ENCODE measurements at regions not wholly inside any gene's neighbourhood (a gene's known extent, or its start where the extent isn't known, plus 50 kb on each side); places are given as distances from the start of the nearest gene placed in this dataset.

DNA sequence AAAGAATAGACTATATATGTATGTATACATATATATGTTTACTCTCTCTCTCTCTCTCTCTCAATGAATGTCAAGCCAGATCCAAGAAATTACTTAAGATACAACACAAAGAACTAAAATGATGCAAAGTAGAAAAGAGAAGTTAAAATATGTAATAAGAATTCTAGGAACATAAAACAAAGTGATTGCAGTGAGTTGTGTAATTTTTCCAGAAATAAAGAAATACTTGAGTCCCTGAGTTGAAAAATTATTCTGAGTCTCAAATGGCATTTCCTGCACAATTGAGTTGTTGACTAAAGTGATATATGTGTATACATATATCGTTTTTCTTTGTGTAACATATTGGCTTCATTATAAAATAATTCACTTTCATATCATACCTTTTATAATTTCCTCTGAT, 262.4 kb downstream of the INSIG2 start:
- BruUV-seq (replicated peaks) = no TSS peak
- Mint-ChIP-seq H3K4me3 (ENCODE audit: low read depth, unreplicated experiment) (no peak overlapping the region), H3K27me3 (ENCODE audit: unreplicated experiment) (no peaks in the 10 kb centered on the region), H3K27ac (ENCODE audit: unreplicated experiment) (no peak overlapping the region), H3K36me3 (ENCODE audit: insufficient read depth, unreplicated experiment) (no peaks in the 10 kb centered on the region), H3K4me1 (ENCODE audit: low read depth, unreplicated experiment) (no peaks in the 10 kb centered on the region), H3K9me3 (ENCODE audit: low read depth, unreplicated experiment) (no peaks in the 10 kb centered on the region)
- TF ChIP-seq, protein P1, sequence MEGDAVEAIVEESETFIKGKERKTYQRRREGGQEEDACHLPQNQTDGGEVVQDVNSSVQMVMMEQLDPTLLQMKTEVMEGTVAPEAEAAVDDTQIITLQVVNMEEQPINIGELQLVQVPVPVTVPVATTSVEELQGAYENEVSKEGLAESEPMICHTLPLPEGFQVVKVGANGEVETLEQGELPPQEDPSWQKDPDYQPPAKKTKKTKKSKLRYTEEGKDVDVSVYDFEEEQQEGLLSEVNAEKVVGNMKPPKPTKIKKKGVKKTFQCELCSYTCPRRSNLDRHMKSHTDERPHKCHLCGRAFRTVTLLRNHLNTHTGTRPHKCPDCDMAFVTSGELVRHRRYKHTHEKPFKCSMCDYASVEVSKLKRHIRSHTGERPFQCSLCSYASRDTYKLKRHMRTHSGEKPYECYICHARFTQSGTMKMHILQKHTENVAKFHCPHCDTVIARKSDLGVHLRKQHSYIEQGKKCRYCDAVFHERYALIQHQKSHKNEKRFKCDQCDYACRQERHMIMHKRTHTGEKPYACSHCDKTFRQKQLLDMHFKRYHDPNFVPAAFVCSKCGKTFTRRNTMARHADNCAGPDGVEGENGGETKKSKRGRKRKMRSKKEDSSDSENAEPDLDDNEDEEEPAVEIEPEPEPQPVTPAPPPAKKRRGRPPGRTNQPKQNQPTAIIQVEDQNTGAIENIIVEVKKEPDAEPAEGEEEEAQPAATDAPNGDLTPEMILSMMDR (IDR thresholded peaks at IDR 0.05; ENCODE audit: unreplicated experiment) = no peak
- CTCF ChIA-PET = no interaction called here
- DNase-seq = no peak
- intact Hi-C loops (cut with micrococcal nuclease; ENCODE audit: unreplicated experiment) = no loop called here

DNA sequence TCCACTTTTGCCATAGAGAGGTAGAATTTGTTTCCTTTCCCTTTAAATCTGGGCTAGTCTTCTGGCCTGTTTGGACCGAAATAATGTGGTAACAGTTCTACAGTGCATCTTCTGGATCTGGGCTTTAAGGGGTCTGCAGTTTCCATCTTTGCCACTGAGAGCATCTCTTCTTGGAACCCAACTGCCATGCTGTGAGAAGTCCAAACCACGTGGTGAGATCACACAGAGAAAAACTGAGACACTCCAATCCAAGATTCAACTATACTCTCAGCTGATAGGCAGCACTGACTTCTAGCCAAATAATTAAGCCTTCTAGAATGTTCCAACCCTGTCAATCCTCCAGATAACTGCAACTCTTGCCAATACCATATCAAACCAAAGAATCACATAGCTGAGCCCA, 261.1 kb downstream of the INSIG2 start:
- H3K9me3 Mint-ChIP-seq (ENCODE audit: low read depth, unreplicated experiment) = no peaks in the 10 kb centered on the region
- no peak for DNase-seq
- BruUV-seq (replicated peaks) = no TSS peak
- TF ChIP-seq, protein P1 (IDR thresholded peaks at IDR 0.05; ENCODE audit: unreplicated experiment) = no peak
- H3K36me3 Mint-ChIP-seq (ENCODE audit: insufficient read depth, unreplicated experiment) = no peaks in the 10 kb centered on the region
- H3K4me3 Mint-ChIP-seq (ENCODE audit: low read depth, unreplicated experiment) = no peak overlapping the region
- no peaks in the 10 kb centered on the region for H3K27me3 Mint-ChIP-seq (ENCODE audit: unreplicated experiment)
- no peak overlapping the region for H3K27ac Mint-ChIP-seq (ENCODE audit: unreplicated experiment)
- H3K4me1 Mint-ChIP-seq (ENCODE audit: low read depth, unreplicated experiment) = no peaks in the 10 kb centered on the region
- CTCF ChIA-PET = interaction anchor here (0.5 kb wide), 1 partner anchor 57 kb away, joined by 3 read pairs; no protein-coding TSS in a partner anchor
- intact Hi-C loops (cut with micrococcal nuclease; ENCODE audit: unreplicated experiment) = no loop called here

DNA sequence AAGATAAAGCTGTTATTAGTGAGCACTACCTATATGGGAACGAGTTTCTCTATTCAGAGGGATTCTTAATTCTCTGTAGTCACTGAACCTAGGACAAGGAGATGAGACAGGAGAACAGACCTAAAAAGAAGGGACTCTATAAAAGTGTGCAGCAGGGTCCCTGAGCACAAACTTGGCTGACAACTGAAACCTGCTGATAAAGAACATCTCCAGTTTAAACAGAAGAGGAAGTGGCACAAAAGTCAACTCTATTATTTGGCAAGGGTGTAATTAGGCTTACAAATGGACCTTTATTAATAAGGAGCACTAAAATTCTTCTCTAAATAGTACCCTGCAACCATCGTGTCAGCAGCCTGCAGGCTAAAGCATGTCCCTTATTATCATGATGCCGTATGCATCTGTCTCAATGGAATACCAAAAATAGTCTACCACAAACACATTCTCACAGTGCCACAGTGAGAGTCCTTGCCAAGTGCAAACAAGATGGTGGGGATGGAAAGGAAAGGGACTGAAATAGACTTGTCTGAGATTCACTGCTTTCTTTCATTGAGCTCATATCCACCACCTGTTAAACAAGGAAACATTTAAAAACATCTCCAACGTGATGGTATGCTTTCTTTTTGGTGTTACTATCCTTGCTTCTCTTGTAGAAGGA, 260.2 kb downstream of the INSIG2 start:
- no peak overlapping the region for H3K4me3 Mint-ChIP-seq (ENCODE audit: low read depth, unreplicated experiment)
- intact Hi-C loops (cut with micrococcal nuclease; ENCODE audit: unreplicated experiment) = no loop called here
- no peaks in the 10 kb centered on the region for H3K4me1 Mint-ChIP-seq (ENCODE audit: low read depth, unreplicated experiment)
- H3K9me3 Mint-ChIP-seq (ENCODE audit: low read depth, unreplicated experiment) = no peaks in the 10 kb centered on the region
- TF ChIP-seq, protein P1 (IDR thresholded peaks at IDR 0.05; ENCODE audit: unreplicated experiment) = no peak
- CTCF ChIA-PET = interaction anchor here (0.5 kb wide), 1 partner anchor 58 kb away, joined by 3 read pairs; no protein-coding TSS in a partner anchor
- H3K27me3 Mint-ChIP-seq (ENCODE audit: unreplicated experiment) = no peaks in the 10 kb centered on the region
- no TSS peak for BruUV-seq (replicated peaks)
- DNase-seq = no peak
- no peak overlapping the region for H3K27ac Mint-ChIP-seq (ENCODE audit: unreplicated experiment)
- H3K36me3 Mint-ChIP-seq (ENCODE audit: insufficient read depth, unreplicated experiment) = no peaks in the 10 kb centered on the region

DNA sequence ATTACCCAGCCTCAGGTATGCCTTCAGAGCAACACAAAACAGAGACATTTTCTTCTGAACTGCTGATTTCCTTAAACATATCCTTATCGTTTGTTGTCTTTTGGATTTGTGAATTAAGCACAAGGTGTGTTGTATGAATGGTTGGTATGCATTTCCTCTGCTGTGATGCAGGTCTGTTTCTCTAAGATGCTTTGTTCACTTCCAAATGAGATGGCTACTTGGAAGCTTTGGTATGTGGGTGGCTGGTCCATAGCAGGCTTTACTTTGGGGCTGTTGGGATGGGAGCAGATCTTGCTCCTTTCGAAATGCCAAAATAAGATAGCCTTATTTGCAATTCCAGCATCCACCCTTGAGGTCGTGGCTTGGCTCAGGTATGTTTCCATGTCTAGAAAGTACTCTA, 257.2 kb downstream of the INSIG2 start:
- Mint-ChIP-seq H3K4me1 (ENCODE audit: low read depth, unreplicated experiment) (no peaks in the 10 kb centered on the region), H3K9me3 (ENCODE audit: low read depth, unreplicated experiment) (no peaks in the 10 kb centered on the region), H3K27me3 (ENCODE audit: unreplicated experiment) (no peaks in the 10 kb centered on the region), H3K36me3 (ENCODE audit: insufficient read depth, unreplicated experiment) (no peaks in the 10 kb centered on the region), H3K4me3 (ENCODE audit: low read depth, unreplicated experiment) (no peak overlapping the region), H3K27ac (ENCODE audit: unreplicated experiment) (no peak overlapping the region)
- intact Hi-C loops (cut with micrococcal nuclease; ENCODE audit: unreplicated experiment) = no loop called here
- CTCF ChIA-PET = no interaction called here
- DNase-seq = no peak
- BruUV-seq (replicated peaks) = no TSS peak
- TF ChIP-seq, protein P1 (IDR thresholded peaks at IDR 0.05; ENCODE audit: unreplicated experiment) = no peak
